SK-N-SH (cell line): ENCODE measurements at regions not wholly inside any gene's neighbourhood (a gene's known extent, or its start where the extent isn't known, plus 50 kb on each side); places are given as distances from the start of the nearest gene placed in this dataset.

Experiments
- CTCF ChIA-PET: fragments of 300-600, 350-600 bp; formaldehyde crosslinking; extraction: SDS; loops from one replicate; lab custom pipeline; 2021; lab: Yijun Ruan, JAX
- POLR2A ChIA-PET: fragments of 350-600 bp; sonication (Branson Sonifier 250); formaldehyde crosslinking; extraction: SDS; loops from one replicate; lab custom pipeline; 2020; ENCODE audit warnings: antibody characterized with exemption, inconsistent platforms; lab: Yijun Ruan, JAX
- DNase-seq: peaks from one replicate; pipeline ENCODE4 v3.0.0; 2012
- H2AFZ ChIP-seq: fragments of 200-600 bp; sonication (generic); 2 replicates; pipeline ENCODE4 v1.8.1; 2016; ENCODE audit warnings: antibody characterized with exemption, mild to moderate bottlenecking, low read depth
- H3F3A ChIP-seq: fragments of 200-600 bp; sonication (generic); replicated peaks from 2 replicates; pipeline ENCODE3; 2016; ENCODE audit warnings: antibody characterized with exemption, mild to moderate bottlenecking; ENCODE audit not compliant: insufficient read depth
- H3K27ac ChIP-seq, 2 experiments: fragments of 200-500 bp in 1 of 2; fragments of 200-600 bp in 1 of 2; sonication (Bioruptor generic) in 1 of 2; sonication (generic), shearing (Covaris generic) in 1 of 2; 2 replicates each; pipeline versions ENCODE4 v1.5.1 to v1.6.1; 2014 to 2016; ENCODE audit warnings: low read depth in 2 of 2, inconsistent platforms in 1 of 2, low read length in 1 of 2, mild to moderate bottlenecking in 1 of 2, mixed read lengths in 1 of 2
- H3K27me3 ChIP-seq: fragments of 200-600 bp; sonication (generic), shearing (Covaris generic); 2 replicates; pipeline ENCODE4 v1.6.1; 2016; ENCODE audit warnings: mixed run types; ENCODE audit not compliant: insufficient read depth
- H3K36me3 ChIP-seq, 2 experiments: fragments of 200-500 bp in 1 of 2; fragments of 200-600 bp in 1 of 2; sonication (Bioruptor generic) in 1 of 2; sonication (generic) in 1 of 2; replicated peaks in 1 of 2; 2 replicates each; pipeline versions ENCODE3 to v1.5.1; 2014 to 2016; ENCODE audit warnings: low read length in 1 of 2, mild to moderate bottlenecking in 1 of 2; ENCODE audit not compliant: insufficient read depth in 2 of 2, control insufficient read depth in 1 of 2
- H3K4me1 ChIP-seq, 2 experiments: fragments of 200-500 bp in 1 of 2; fragments of 200-600 bp in 1 of 2; sonication (Bioruptor generic) in 1 of 2; sonication (generic), shearing (Covaris generic) in 1 of 2; 2 replicates each; pipeline versions ENCODE4 v1.5.1 to v1.6.1; 2014 to 2016; ENCODE audit warnings: low read depth in 1 of 2, low read length in 1 of 2, mixed run types in 1 of 2; ENCODE audit not compliant: insufficient read depth in 2 of 2, control insufficient read depth in 1 of 2
- H3K4me2 ChIP-seq: fragments of 200-600 bp; sonication (generic), shearing (Covaris generic); 2 replicates; pipeline ENCODE4 v1.6.1; 2017; ENCODE audit warnings: mixed run types
- H3K4me3 ChIP-seq, 2 experiments: fragments of 200-500 bp in 1 of 2; fragments of 200-600 bp in 1 of 2; sonication (Bioruptor generic) in 1 of 2; sonication (generic), shearing (Covaris generic) in 1 of 2; 2 replicates each; pipeline versions ENCODE4 v1.5.1 to v1.8.1; 2014 to 2016; ENCODE audit warnings: low read depth in 2 of 2, inconsistent platforms in 1 of 2, low read length in 1 of 2, mild to moderate bottlenecking in 1 of 2, mixed read lengths in 1 of 2, moderate library complexity in 1 of 2
- H3K79me2 ChIP-seq: fragments of 200-600 bp; sonication (generic); 2 replicates; pipeline ENCODE4 v1.8.1; 2017; ENCODE audit warnings: mild to moderate bottlenecking; ENCODE audit not compliant: insufficient read depth
- H3K9ac ChIP-seq: fragments of 200-600 bp; sonication (generic); 2 replicates; pipeline ENCODE4 v1.6.1; 2017; ENCODE audit warnings: mixed run types
- H3K9me2 ChIP-seq: fragments of 200-600 bp; sonication (generic); 2 replicates; pipeline ENCODE4 v1.6.1; 2017; ENCODE audit warnings: mixed run types
- H3K9me3 ChIP-seq: fragments of 200-600 bp; sonication (generic); 2 replicates; pipeline ENCODE4 v1.6.1; 2017; ENCODE audit warnings: mixed run types, mild to moderate bottlenecking, moderate library complexity
- H4K20me1 ChIP-seq: fragments of 200-600 bp; sonication (generic); 2 replicates; pipeline ENCODE4 v1.6.1; 2017; ENCODE audit warnings: mild to moderate bottlenecking, mixed run types; ENCODE audit not compliant: insufficient read depth
- CHD2 ChIP-seq: fragments of 150-350 bp; IDR thresholded peaks from 2 replicates; pipeline ENCODE4 v1.6.1; 2018; ENCODE audit warnings: low read length; ENCODE audit not compliant: partially characterized antibody
- ELF1 ChIP-seq: IDR thresholded peaks from 2 replicates; pipeline ENCODE4 v1.4.0; 2012
- EZH2phosphoT487 ChIP-seq: fragments of 200-600 bp; sonication (generic); IDR thresholded peaks from 2 replicates; pipeline ENCODE4 v1.6.1; 2017; ENCODE audit warnings: low read depth, mixed run types, mild to moderate bottlenecking, antibody characterized with exemption, moderate library complexity, borderline replicate concordance
- GABPA ChIP-seq: IDR thresholded peaks from 2 replicates; pipeline ENCODE4 v1.4.0; 2012; ENCODE audit warnings: low read depth, mild to moderate bottlenecking
- JUND ChIP-seq: IDR thresholded peaks from 2 replicates; pipeline ENCODE4 v1.4.0; 2012
- MEF2A ChIP-seq: IDR thresholded peaks from 2 replicates; pipeline ENCODE4 v1.4.0; 2012; ENCODE audit warnings: low read depth, borderline replicate concordance
- NFIC ChIP-seq: IDR thresholded peaks from 2 replicates; pipeline ENCODE4 v1.4.0; 2012; ENCODE audit warnings: borderline replicate concordance
- RAD21 ChIP-seq: IDR thresholded peaks from 2 replicates; pipeline ENCODE4 v1.6.1; 2012; ENCODE audit warnings: mild to moderate bottlenecking, low read length
- RXRA ChIP-seq: IDR thresholded peaks from 2 replicates; pipeline ENCODE4 v1.4.0; 2012; ENCODE audit warnings: low read depth, mild to moderate bottlenecking, borderline replicate concordance
- SIN3A ChIP-seq: IDR thresholded peaks from 2 replicates; pipeline ENCODE4 v1.6.1; 2012; ENCODE audit warnings: low read depth, mild to moderate bottlenecking, low read length, moderate library complexity, borderline replicate concordance
- SMC3 ChIP-seq: IDR thresholded peaks from 2 replicates; pipeline ENCODE4 v1.6.1; 2012; ENCODE audit warnings: low read depth, low read length, improper control_type of control experiment
- WGBS: methylation state at CpG from one replicate; pipeline ENCODE4 v1.1.6; 2017; ENCODE audit warnings: low lambda C conversion rate; 5-methylcytosine and 5-hydroxymethylcytosine counted together
- TF ChIP-seq, protein P1 (sequence below): fragments of 150-350 bp; IDR thresholded peaks from 2 replicates; pipeline ENCODE4 v1.6.1; 2017; ENCODE audit warnings: antibody characterized with exemption, low read length, low read depth, borderline replicate concordance
- TF ChIP-seq, protein P2 (sequence below): IDR thresholded peaks from 2 replicates; pipeline ENCODE4 v1.4.0; 2012; ENCODE audit warnings: low read depth, borderline replicate concordance

DNA sequence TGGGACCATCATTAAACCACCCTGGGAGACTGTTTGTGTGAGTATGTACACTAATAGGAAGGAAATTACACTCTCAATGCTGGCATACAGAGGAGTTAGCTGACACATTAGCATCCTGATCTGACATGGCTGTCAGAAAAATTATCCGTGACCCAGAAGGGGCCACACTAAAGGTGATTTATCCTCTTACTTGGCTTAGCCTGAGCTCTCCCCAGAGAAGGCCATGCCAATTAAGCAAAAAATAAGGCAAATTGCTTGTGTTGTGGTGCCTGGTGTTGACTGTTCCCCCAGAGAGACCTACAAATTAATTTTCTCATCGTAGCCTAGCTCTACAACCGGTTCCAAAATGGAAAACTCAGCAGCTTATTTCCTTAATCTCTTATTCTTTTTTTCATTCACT is 992.3 kb downstream of the KCNMA1 start:
- no peaks in the 10 kb centered on the region for H3K9me2 ChIP-seq
- H3K79me2 ChIP-seq, result no peaks in the 10 kb centered on the region
- no peaks in the 10 kb centered on the region for H3K9me3 ChIP-seq
- no peaks in the 10 kb centered on the region for H3K27me3 ChIP-seq
- H3K4me1 ChIP-seq, result peaks cover 0 to 2% of the 10 kb centered on the region in 2 experiments; a peak in 1 of 4 replicates
- WGBS, result 48% methylated on average over 3 of the region's 3 CpGs
- H3K9ac ChIP-seq, result no peak overlapping the region
- no peak overlapping the region for H3K4me3 ChIP-seq
- no peak overlapping the region for H2AFZ ChIP-seq
- no peak for DNase-seq
- ChIA-PET CTCF (no interaction called here), POLR2A (no interaction called here)
- H4K20me1 ChIP-seq, result no peaks in the 10 kb centered on the region
- no peak overlapping the region for H3K4me2 ChIP-seq
- H3F3A ChIP-seq, result no peaks in the 10 kb centered on the region
- H3K36me3 ChIP-seq, result no peaks in the 10 kb centered on the region
- no peak overlapping the region for H3K27ac ChIP-seq
- TF ChIP-seq MEF2A (no peak), JUND (no peak), NFIC (no peak), GABPA (no peak)
- TF ChIP-seq, protein P1, sequence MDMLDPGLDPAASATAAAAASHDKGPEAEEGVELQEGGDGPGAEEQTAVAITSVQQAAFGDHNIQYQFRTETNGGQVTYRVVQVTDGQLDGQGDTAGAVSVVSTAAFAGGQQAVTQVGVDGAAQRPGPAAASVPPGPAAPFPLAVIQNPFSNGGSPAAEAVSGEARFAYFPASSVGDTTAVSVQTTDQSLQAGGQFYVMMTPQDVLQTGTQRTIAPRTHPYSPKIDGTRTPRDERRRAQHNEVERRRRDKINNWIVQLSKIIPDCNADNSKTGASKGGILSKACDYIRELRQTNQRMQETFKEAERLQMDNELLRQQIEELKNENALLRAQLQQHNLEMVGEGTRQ, result no peak

DNA sequence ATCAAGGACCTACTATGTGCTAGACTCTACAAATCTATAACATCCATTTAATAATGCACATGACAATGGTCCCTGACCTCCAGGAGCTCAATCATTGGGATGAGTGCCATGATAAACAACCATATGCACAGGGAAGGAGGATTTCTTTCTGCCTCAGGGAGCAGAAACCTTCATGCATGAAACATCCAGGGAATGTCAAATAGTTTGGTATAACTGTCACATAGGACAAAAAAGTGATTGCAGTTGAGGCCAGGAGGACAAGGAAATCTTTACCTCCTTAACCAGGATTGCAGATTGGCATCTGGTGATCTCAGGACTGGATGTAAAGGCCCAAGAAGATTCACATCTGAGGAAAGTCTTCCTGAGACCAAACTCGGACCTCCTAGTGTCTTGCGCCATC is 993.1 kb downstream of the KCNMA1 start:
- TF ChIP-seq, protein P1, result no peak
- TF ChIP-seq MEF2A (no peak), SMC3 (no peak), ELF1 (no peak), EZH2phosphoT487 (no peak), SIN3A (no peak)
- TF ChIP-seq, protein P2, sequence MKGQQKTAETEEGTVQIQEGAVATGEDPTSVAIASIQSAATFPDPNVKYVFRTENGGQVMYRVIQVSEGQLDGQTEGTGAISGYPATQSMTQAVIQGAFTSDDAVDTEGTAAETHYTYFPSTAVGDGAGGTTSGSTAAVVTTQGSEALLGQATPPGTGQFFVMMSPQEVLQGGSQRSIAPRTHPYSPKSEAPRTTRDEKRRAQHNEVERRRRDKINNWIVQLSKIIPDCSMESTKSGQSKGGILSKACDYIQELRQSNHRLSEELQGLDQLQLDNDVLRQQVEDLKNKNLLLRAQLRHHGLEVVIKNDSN, result no peak
- Histone ChIP-seq H3K36me3 (no peaks in the 10 kb centered on the region), H3K4me2 (no peak overlapping the region), H4K20me1 (no peaks in the 10 kb centered on the region), H3F3A (no peaks in the 10 kb centered on the region), H3K27ac (no peak overlapping the region), H3K9me2 (no peaks in the 10 kb centered on the region), H3K4me3 (no peak overlapping the region), H2AFZ (no peak overlapping the region), H3K4me1 (peaks cover 0 to 2% of the 10 kb centered on the region in 2 experiments; a peak in 1 of 4 replicates), H3K9me3 (no peaks in the 10 kb centered on the region), H3K79me2 (no peaks in the 10 kb centered on the region), H3K9ac (no peak overlapping the region), H3K27me3 (no peaks in the 10 kb centered on the region)
- CTCF ChIA-PET, result no interaction called here
- no peak for DNase-seq
- POLR2A ChIA-PET, result no interaction called here
- WGBS, result 46% methylated on average over 2 of the region's 2 CpGs

DNA sequence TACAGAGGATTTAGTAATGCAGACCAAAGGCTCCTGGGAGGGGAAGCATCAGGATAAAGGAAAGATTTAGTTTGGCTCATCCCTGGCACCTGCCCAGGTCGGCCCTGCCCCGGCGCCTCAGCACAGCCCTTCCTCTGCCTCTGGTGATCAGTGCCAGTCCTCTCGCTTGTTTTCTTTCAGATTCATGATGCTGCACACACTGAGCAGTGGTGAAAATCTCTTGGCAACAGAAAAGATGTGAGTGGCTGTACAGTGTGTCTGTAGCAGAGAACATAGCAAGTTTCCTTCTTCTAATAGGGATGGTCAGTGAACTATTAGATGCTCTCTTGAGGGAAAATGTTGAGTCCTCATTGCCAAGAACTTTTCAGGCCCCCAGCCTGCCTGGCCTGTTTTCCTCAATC is 994.1 kb downstream of the KCNMA1 start:
- Histone ChIP-seq H3K36me3 (no peaks in the 10 kb centered on the region), H3K9me2 (no peaks in the 10 kb centered on the region), H3K79me2 (no peaks in the 10 kb centered on the region), H3K4me3 (no peak overlapping the region), H3F3A (no peaks in the 10 kb centered on the region), H2AFZ (no peak overlapping the region), H3K27me3 (no peaks in the 10 kb centered on the region), H3K9me3 (no peaks in the 10 kb centered on the region), H3K4me2 (no peak overlapping the region), H3K27ac (no peak overlapping the region), H3K9ac (no peak overlapping the region), H3K4me1 (peaks cover 0 to 2% of the 10 kb centered on the region in 2 experiments; a peak in 1 of 4 replicates), H4K20me1 (no peaks in the 10 kb centered on the region)
- POLR2A ChIA-PET, result no interaction called here
- CTCF ChIA-PET, result no interaction called here
- TF ChIP-seq RAD21 (no peak), RXRA (no peak), CHD2 (no peak)
- no peak for DNase-seq
- WGBS, result 56% methylated on average over 3 of the region's 4 CpGs
